NCI-H146 (cell line): ENCODE measurements at regions not wholly inside any gene's neighbourhood (a gene's known extent, or its start where the extent isn't known, plus 50 kb on each side); places are given as distances from the start of the nearest gene placed in this dataset.
"Not testable (repeated sequence)": the region's sequence is repeated elsewhere in the genome, so short reads cannot be mapped to it uniquely, and the experiment has no call there.

ENCODE experiments used
- DNase-seq: peaks from one replicate; lab custom pipeline; 2025; lab: John Stamatoyannopoulos, UW

GRCh38 chr3:150357923-150358607, 50.0 kb upstream of the TSC22D2 start:
- DNase-seq: no peak

GRCh38 chr3:150357140-150357539, 51.0 kb upstream of the TSC22D2 start:
- DNase-seq: no peak

DNA sequence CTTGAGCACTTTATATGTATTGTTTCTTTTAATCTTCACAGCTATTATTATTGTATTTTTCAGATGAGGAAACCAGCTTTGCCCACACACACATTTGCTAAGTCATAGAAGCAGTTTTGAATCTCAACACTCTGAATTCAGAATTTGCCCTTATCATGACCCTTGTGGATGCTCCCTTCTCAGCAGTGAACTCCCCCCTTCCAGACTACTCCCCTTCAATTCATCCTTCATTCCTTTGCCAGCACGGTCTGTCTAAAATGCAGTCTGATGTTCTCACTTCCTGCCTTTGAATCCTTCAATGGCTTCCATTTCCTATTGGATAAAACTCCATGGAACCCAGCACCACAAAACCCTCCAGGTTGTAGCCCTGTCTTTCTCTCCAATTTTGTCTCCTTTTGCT, 52.5 kb upstream of the TSC22D2 start:
- no peak for DNase-seq

GRCh38 chr3:150352931-150353330, 55.2 kb upstream of the TSC22D2 start:
- no peak for DNase-seq

DNA sequence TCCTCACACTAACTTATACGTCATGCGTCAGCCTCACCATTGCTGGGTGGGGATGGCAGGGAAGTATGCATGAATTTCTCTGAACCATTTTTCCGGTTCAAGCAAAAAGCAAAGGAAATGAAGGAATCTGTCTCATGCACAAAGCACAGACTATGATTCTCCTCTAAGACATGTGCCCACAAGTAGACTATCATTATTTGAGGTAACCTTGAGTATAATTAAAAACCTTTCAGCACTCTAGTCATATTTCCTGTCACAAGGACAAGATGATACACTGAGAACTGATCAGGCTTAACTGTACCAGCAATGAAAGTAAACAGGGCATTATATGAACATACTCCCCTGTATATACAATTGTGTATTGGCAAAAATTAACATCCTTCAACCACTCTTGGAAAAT, 56.7 kb upstream of the TSC22D2 start:
- DNase-seq: no peak

GRCh38 chr3:150349314-150350097, 58.6 kb upstream of the TSC22D2 start:
- DNase-seq: no peak

GRCh38 chr3:150348500-150348899, 59.6 kb upstream of the TSC22D2 start:
- no peak for DNase-seq

- DNase-seq: no peak
These were observed 60.9 kb upstream of the TSC22D2 start for GRCh38 chr3:150346981-150347863.

GRCh38 chr3:150346266-150346665, 61.8 kb upstream of the TSC22D2 start:
- DNase-seq: no peak

GRCh38 chr3:150345021-150345538, 63.0 kb upstream of the TSC22D2 start:
- DNase-seq: no peak

DNA sequence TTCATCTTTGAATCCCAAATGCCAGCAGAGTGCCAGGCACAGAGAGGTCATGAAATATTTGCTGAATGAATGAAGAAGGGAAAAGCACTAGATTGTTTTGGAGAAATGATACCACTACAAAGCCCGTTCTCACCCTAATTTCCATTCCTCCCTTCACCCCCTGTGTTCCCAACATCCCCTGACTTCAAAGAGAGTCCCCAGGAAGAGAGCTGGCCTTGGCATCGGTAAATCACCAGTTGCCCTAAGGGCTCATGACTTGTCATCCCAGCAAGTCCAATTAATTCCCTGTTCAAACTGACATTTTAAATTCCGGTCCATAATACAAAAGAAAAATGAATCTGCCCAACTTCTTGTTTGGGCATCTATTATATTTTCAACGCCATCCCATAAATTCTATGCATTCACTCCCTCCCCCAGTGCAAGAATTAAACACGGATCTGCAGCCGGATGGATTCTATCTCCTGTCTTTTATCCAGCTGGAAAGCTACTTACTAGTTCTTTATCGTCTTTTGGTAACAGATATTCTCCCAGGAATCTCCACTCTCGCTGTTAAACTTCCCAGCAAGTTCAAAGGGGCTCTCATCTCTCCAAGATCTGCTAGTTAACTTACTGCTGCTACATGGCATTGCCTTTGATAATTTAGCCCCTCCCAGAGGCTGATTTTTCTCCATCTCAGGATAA, 63.9 kb upstream of the TSC22D2 start:
- peak; percentile 63 for DNase-seq

DNA sequence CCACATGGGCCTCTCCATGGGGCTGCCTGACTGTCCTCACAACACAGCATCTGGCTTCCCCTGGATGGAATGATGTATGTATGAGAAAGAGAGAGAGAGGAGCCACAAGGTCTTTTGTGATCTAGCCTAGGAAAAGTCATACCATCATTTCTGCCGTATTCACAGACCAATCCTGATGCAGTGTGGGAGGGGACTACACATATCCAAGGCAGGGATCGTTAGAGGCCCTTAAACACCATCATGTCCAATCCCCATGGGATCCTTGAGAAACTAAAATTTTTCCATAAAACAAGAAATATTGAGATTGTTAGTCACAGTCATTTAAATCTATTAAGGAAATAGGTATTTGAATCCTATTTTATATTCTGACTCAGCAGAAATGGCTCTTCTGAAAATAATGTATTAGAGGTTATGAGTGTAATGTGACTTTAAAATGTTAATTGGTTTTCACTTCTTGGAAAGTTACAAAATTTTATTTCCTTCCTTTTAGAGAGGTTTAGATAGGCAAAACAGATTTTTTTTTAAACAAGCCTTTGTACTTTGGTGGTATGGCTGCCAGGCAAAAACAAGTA, 65.1 kb upstream of the TSC22D2 start:
- no peak for DNase-seq

- no peak for DNase-seq
These were observed 66.2 kb upstream of the TSC22D2 start for GRCh38 chr3:150341891-150342290.

DNA sequence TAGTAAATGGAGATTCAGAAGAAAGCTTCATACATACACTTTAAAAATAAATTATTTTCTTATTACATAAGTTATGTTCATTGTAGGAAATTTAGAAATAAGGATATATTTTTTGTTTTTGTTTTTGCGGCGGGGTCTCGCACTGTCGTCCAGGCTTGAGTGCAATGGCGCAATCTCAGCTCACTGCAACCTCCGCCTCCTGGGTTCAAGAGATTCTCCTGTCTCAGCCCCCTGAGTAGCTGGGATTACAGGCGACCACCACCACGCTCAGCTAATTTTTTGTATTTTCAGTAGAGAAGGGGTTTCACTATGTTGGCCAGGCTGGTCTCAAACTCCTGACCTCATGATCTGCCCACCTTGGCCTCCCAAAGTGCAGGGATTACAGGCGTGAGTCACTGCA, 71.7 kb upstream of the TSC22D2 start:
- DNase-seq: not testable (repeated sequence)

- no peak for DNase-seq
These were observed 72.5 kb upstream of the TSC22D2 start for GRCh38 chr3:150335631-150336030.

GRCh38 chr3:150334974-150335373, 73.1 kb upstream of the TSC22D2 start:
- DNase-seq: no peak

DNA sequence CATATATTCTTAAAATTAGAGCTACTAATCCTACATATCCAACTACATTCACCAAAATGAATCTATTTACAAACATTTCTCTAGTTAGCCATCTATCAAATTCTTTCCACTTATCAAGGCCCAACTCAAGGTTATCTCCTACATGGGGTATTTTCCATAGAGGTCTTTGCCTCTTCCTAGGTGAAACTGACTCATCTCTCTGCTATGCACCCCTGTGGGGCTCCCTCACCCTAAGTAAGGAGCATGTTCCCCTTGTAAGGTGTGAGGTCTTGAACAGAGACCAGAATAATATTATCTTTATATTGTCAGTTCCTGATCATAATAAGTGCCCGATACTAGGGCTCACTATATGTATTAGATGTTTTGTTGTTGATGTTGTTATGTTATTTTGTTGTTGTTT, 74.6 kb upstream of the TSC22D2 start:
- DNase-seq: no peak

GRCh38 chr3:150331978-150332568, 76.0 kb upstream of the TSC22D2 start:
- no peak for DNase-seq

GRCh38 chr3:150330872-150331271, 77.2 kb upstream of the TSC22D2 start:
- DNase-seq: peak; percentile 23

DNA sequence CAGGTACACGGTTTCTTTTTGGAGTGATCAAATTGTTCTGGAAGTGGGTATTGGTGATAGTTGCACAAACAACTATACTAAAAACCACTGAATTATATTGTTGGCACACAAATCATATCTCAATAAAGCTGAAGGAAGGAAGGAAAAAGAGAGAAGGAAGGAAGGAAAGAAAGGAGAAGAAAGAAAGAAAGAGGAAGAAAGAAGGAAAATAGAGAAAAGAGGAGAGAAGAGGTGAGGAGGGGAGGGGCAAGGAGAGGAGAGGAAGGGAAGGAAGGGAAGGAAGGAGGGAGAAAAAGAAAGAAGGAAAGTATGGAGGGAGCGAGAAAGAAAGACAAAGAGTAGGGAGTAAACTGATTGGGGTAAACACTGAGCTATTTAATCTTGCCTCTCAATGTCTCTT, 77.9 kb upstream of the TSC22D2 start:
- no peak for DNase-seq

DNA sequence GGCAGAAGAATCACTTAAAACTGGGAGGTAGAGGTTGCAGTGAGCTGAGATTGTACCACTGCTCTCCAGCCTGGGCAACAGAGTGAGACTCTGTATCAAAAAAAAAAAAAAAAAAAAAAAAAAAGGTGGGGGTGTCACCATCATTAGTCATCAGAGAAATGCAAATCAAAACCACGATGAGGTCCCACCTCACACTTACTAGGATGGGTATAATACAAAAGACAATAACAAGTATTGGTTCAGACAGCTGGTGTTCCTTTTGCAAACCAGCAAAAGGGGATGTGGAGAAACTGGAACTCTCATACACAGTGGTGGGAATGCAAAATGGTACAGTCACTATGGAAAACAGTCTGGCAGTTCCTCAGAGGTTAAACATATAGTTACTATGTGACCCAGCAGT, 78.7 kb upstream of the TSC22D2 start:
- DNase-seq: no peak
